Esophagus muscularis mucosa (tissue), 4 donors: ENCODE measurements at regions not wholly inside any gene's neighbourhood (a gene's known extent, or its start where the extent isn't known, plus 50 kb on each side); places are given as distances from the start of the nearest gene placed in this dataset.

Experiments used
- CTCF ChIP-seq, 3 experiments: fragments of 200-600 bp in 2 of 3; fragments of 450-650 bp in 1 of 3; sonication (generic) in 2 of 3; IDR thresholded peaks; one replicate each; pipeline ENCODE4 v1.5.1; 2017 to 2019; ENCODE audit warnings: antibody characterized with exemption in 3 of 3, mild to moderate bottlenecking in 2 of 3, moderate library complexity in 1 of 3
- EP300 ChIP-seq: sonication (generic); formaldehyde crosslinking; IDR thresholded peaks from one replicate; pipeline ENCODE4 v1.6.1; 2017; ENCODE audit warnings: antibody characterized with exemption
- POLR2A ChIP-seq: fragments of 450-650 bp; IDR thresholded peaks from one replicate; pipeline ENCODE4 v1.6.1; 2017; ENCODE audit warnings: antibody characterized with exemption, moderate library complexity, mild to moderate bottlenecking, low read depth

GRCh38 chr11:16528639-16529038 lies 172.3 kb upstream of the SOX6 start:
- TF ChIP-seq CTCF (IDR thresholded peaks at IDR 0.05): no peak
- no peak for TF ChIP-seq EP300
- no peak for TF ChIP-seq POLR2A
